CD14-positive monocyte (primary cell): ENCODE measurements at regions not wholly inside any gene's neighbourhood (a gene's known extent, or its start where the extent isn't known, plus 50 kb on each side); places are given as distances from the start of the nearest gene placed in this dataset.

Experiments used
- DNase-seq, 3 donors: peaks; one replicate each; pipeline ENCODE4 v3.0.0-alpha.2; 2011 to 2022
- H2AFZ ChIP-seq: 2 replicates; pipeline ENCODE4 v1.6.0; 2012; ENCODE audit warnings: mild to moderate bottlenecking, low read depth, low read length, inconsistent platforms; ENCODE audit not compliant: insufficient read depth, poor library complexity, severe bottlenecking
- H3K27ac ChIP-seq, 2 donors: 1 replicate in 1 of 2; 2 replicates in 1 of 2; pipeline ENCODE4 v1.5.1; 2012 to 2013; ENCODE audit warnings: low read length in 2 of 2, control low read depth in 1 of 2, inconsistent platforms in 1 of 2, low read depth in 1 of 2, mild to moderate bottlenecking in 1 of 2
- H3K27me3 ChIP-seq, 2 donors: one replicate each; pipeline versions ENCODE4 v1.6.0 to v1.6.1; 2011 to 2013; ENCODE audit warnings: low read length in 2 of 2; ENCODE audit not compliant: control insufficient read depth in 2 of 2, insufficient read depth in 2 of 2
- H3K36me3 ChIP-seq, 2 donors: replicated peaks in 1 of 2; 1 replicate in 1 of 2; 2 replicates in 1 of 2; pipeline versions ENCODE4 v1.5.1 to v1.6.1; 2012 to 2013; ENCODE audit warnings: low read length in 2 of 2, control low read depth in 1 of 2, inconsistent platforms in 1 of 2, mild to moderate bottlenecking in 1 of 2; ENCODE audit not compliant: insufficient read depth in 2 of 2, control insufficient read depth in 1 of 2
- H3K4me1 ChIP-seq, 2 donors: 1 replicate in 1 of 2; 2 replicates in 1 of 2; pipeline versions ENCODE4 v1.5.1 to v1.6.1; 2012 to 2013; ENCODE audit warnings: low read length in 2 of 2, control low read depth in 1 of 2, inconsistent platforms in 1 of 2, mild to moderate bottlenecking in 1 of 2, moderate library complexity in 1 of 2; ENCODE audit not compliant: insufficient read depth in 2 of 2, control insufficient read depth in 1 of 2
- H3K4me2 ChIP-seq: replicated peaks from 2 replicates; pipeline ENCODE3; 2012; ENCODE audit warnings: low read length, moderate library complexity, mild to moderate bottlenecking; ENCODE audit not compliant: poor library complexity, severe bottlenecking; ENCODE audit errors: extremely low read depth
- H3K4me3 ChIP-seq, 3 experiments: fragments of 200-600 bp in 1 of 3; sonication (generic) in 1 of 3; replicated peaks in 1 of 3; 1 replicate in 2 of 3; 2 replicates in 1 of 3; pipeline ENCODE4 v1.5.1; 2011 to 2013; ENCODE audit warnings: low read length in 3 of 3, mild to moderate bottlenecking in 3 of 3, control low read depth in 2 of 3, low read depth in 2 of 3, inconsistent platforms in 1 of 3, moderate library complexity in 1 of 3
- H3K79me2 ChIP-seq: 2 replicates; pipeline ENCODE4 v1.6.0; 2012; ENCODE audit warnings: mild to moderate bottlenecking, control low read depth, inconsistent platforms, low read length, moderate library complexity; ENCODE audit not compliant: insufficient read depth
- H3K9ac ChIP-seq: 2 replicates; pipeline ENCODE4 v1.6.0; 2017; ENCODE audit warnings: low read length, mild to moderate bottlenecking; ENCODE audit not compliant: insufficient read depth, poor library complexity, severe bottlenecking
- H3K9me3 ChIP-seq, 2 donors: replicated peaks in 1 of 2; 1 replicate in 1 of 2; 2 replicates in 1 of 2; pipeline versions ENCODE4 v1.5.1 to v1.6.1; 2012 to 2013; ENCODE audit warnings: low read length in 2 of 2, control low read depth in 1 of 2; ENCODE audit not compliant: control insufficient read depth in 1 of 2, insufficient read depth in 1 of 2
- H4K20me1 ChIP-seq: 2 replicates; pipeline ENCODE4 v1.6.0; 2012; ENCODE audit warnings: mild to moderate bottlenecking, low read length, control low read depth, moderate library complexity; ENCODE audit not compliant: insufficient read depth
- H3K27ac Mint-ChIP-seq, 7 donors: one replicate each; pipeline ENCODE4 v1.8.0; 2020; ENCODE audit warnings: mild to moderate bottlenecking in 7 of 7, mixed read lengths in 7 of 7, moderate library complexity in 6 of 7, inconsistent platforms in 2 of 7
- H3K27me3 Mint-ChIP-seq, 3 donors: one replicate each; pipeline ENCODE4 v1.8.0; 2021 to 2022; ENCODE audit warnings: low read depth in 3 of 3, mild to moderate bottlenecking in 3 of 3, mixed read lengths in 3 of 3, moderate library complexity in 3 of 3, inconsistent platforms in 1 of 3
- H3K36me3 Mint-ChIP-seq, 2 donors: one replicate each; pipeline ENCODE4 v1.8.0; 2020; ENCODE audit warnings: mixed read lengths in 2 of 2, inconsistent platforms in 1 of 2, mild to moderate bottlenecking in 1 of 2
- H3K4me1 Mint-ChIP-seq: one replicate; pipeline ENCODE4 v1.8.0; 2020; ENCODE audit warnings: mild to moderate bottlenecking, mixed read lengths
- H3K4me3 Mint-ChIP-seq, 2 donors: one replicate each; pipeline ENCODE4 v1.8.0; 2020; ENCODE audit warnings: mild to moderate bottlenecking in 2 of 2, mixed read lengths in 2 of 2, moderate library complexity in 1 of 2
- H3K9me3 Mint-ChIP-seq, 7 donors: one replicate each; pipeline ENCODE4 v1.8.0; 2020 to 2022; ENCODE audit warnings: mixed read lengths in 7 of 7, mild to moderate bottlenecking in 6 of 7, moderate library complexity in 6 of 7, inconsistent platforms in 2 of 7
- WGBS: methylation state at CpG from one replicate; pipeline ENCODE4 v1.1.5; 2013; ENCODE audit warnings: missing lambda C conversion rate; ENCODE audit not compliant: insufficient coverage; 5-methylcytosine and 5-hydroxymethylcytosine counted together
- intact Hi-C, 2 donors: fragments of 100-400 bp; cut with micrococcal nuclease; formaldehyde crosslinking; loops; one replicate each; pipeline versions ENCODE4 v1.15.0 to v1.15.1; 2023
- TF ChIP-seq, protein P1 (sequence below): fragments of 200-600 bp; IDR thresholded peaks from one replicate; pipeline ENCODE4 v1.8.0; 2022; ENCODE audit warnings: antibody characterized with exemption, mild to moderate bottlenecking

DNA sequence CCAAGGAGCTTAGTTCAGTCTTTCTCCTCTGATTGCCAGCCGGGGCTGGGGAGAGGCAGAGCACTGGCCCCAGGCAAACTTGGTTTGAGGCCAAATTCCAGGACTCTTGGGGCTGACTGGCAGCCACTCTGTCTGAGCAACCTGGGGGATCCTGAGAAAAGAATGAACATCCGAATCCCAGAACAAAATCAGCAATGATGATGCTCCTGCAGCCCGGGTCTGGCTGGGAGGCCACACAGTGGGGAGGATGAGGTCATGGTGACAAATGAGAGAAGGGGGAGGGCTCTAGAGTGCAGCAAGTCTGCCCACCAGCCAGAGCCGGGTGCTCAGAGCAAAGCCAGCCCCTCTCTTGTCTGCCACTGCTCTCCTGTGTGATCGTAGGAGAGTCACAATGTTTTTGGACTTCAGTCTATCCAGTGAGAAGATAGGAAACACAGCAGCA, 71.8 kb upstream of the PAX6 start:
- peaks cover 5 to 8% (median 7%) of the 10 kb centered on the region in 3 donors for H3K27me3 Mint-ChIP-seq
- no peak overlapping the region for H3K27ac Mint-ChIP-seq
- no peak overlapping the region for H3K4me3 Mint-ChIP-seq
- no peaks in the 10 kb centered on the region for H3K36me3 ChIP-seq
- no peaks in the 10 kb centered on the region for H3K36me3 Mint-ChIP-seq
- no peak overlapping the region for H3K4me3 ChIP-seq
- TF ChIP-seq, protein P1, sequence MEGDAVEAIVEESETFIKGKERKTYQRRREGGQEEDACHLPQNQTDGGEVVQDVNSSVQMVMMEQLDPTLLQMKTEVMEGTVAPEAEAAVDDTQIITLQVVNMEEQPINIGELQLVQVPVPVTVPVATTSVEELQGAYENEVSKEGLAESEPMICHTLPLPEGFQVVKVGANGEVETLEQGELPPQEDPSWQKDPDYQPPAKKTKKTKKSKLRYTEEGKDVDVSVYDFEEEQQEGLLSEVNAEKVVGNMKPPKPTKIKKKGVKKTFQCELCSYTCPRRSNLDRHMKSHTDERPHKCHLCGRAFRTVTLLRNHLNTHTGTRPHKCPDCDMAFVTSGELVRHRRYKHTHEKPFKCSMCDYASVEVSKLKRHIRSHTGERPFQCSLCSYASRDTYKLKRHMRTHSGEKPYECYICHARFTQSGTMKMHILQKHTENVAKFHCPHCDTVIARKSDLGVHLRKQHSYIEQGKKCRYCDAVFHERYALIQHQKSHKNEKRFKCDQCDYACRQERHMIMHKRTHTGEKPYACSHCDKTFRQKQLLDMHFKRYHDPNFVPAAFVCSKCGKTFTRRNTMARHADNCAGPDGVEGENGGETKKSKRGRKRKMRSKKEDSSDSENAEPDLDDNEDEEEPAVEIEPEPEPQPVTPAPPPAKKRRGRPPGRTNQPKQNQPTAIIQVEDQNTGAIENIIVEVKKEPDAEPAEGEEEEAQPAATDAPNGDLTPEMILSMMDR: no peak
- H3K9me3 Mint-ChIP-seq: peaks cover 0 to 1% (median 0%) of the 10 kb centered on the region in 7 donors
- no peaks in the 10 kb centered on the region for H3K9me3 ChIP-seq
- H3K4me1 ChIP-seq: no peaks in the 10 kb centered on the region
- intact Hi-C loops: no loop called here
- H2AFZ ChIP-seq: no peak overlapping the region
- no peak for DNase-seq
- no peak overlapping the region for H3K27ac ChIP-seq
- H4K20me1 ChIP-seq: no peaks in the 10 kb centered on the region
- H3K4me2 ChIP-seq: no peak overlapping the region
- no peak overlapping the region for H3K9ac ChIP-seq
- WGBS: 46% methylated on average over 5 of the region's 5 CpGs
- H3K27me3 ChIP-seq: no peaks in the 10 kb centered on the region
- H3K79me2 ChIP-seq: no peaks in the 10 kb centered on the region
- no peaks in the 10 kb centered on the region for H3K4me1 Mint-ChIP-seq

DNA sequence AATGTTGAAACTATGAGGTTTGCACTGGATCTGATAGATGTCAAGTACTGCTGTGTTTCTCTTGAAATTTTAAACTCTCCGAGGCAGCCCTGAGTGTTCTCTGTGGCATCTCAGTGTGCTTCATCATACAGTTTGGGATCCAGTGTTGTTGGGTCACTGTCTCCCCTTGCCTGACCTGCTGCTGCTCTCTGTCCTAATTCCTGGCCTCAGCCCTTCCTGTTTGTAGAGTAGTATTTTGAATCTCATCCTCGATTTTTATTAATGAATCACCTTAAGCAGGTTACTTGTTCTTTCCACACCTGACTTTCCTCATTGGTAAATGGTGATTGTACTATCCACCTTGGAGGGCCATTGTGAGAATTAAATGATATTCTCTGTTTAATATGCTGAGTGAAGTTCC, 70.7 kb upstream of the PAX6 start:
- H3K4me3 ChIP-seq: no peak overlapping the region
- no peaks in the 10 kb centered on the region for H4K20me1 ChIP-seq
- H3K27ac Mint-ChIP-seq: peak overlapping the region in 1 of 7 donors; percentile 20
- no peak overlapping the region for H3K9ac ChIP-seq
- WGBS: 83% methylated on average over 1 of the region's 2 CpGs
- no peak overlapping the region for H3K4me3 Mint-ChIP-seq
- H3K27me3 ChIP-seq: no peaks in the 10 kb centered on the region
- H3K36me3 ChIP-seq: no peaks in the 10 kb centered on the region
- H2AFZ ChIP-seq: no peak overlapping the region
- H3K27ac ChIP-seq: no peak overlapping the region
- TF ChIP-seq, protein P1: no peak
- H3K9me3 Mint-ChIP-seq: peaks cover 0 to 1% (median 0%) of the 10 kb centered on the region in 7 donors
- H3K4me2 ChIP-seq: no peak overlapping the region
- no peaks in the 10 kb centered on the region for H3K36me3 Mint-ChIP-seq
- H3K4me1 ChIP-seq: no peaks in the 10 kb centered on the region
- H3K79me2 ChIP-seq: no peaks in the 10 kb centered on the region
- intact Hi-C loops: no loop called here
- H3K4me1 Mint-ChIP-seq: no peaks in the 10 kb centered on the region
- H3K27me3 Mint-ChIP-seq: peaks cover 2 to 8% (median 7%) of the 10 kb centered on the region in 3 donors
- DNase-seq: no peak
- H3K9me3 ChIP-seq: no peaks in the 10 kb centered on the region
